KMS-11 (cell line): ENCODE measurements at regions not wholly inside any gene's neighbourhood (a gene's known extent, or its start where the extent isn't known, plus 50 kb on each side); places are given as distances from the start of the nearest gene placed in this dataset.

ENCODE experiments used
- H2AFZ ChIP-seq: fragments of 200-600 bp; sonication (generic); 2 replicates; pipeline ENCODE4 v1.6.1; 2016; ENCODE audit warnings: antibody characterized with exemption, mixed run types, low read depth
- H3K27ac ChIP-seq: fragments of 200-600 bp; sonication (generic); 2 replicates; pipeline ENCODE4 v1.6.1; 2016; ENCODE audit warnings: mild to moderate bottlenecking, mixed run types
- H3K27me3 ChIP-seq: fragments of 200-600 bp; sonication (generic); 2 replicates; pipeline ENCODE4 v1.6.1; 2017; ENCODE audit warnings: mild to moderate bottlenecking, low read depth, mixed run types, moderate library complexity; ENCODE audit not compliant: insufficient read depth
- H3K36me3 ChIP-seq: fragments of 200-600 bp; sonication (generic); 2 replicates; pipeline ENCODE4 v1.6.1; 2017; ENCODE audit warnings: mild to moderate bottlenecking, mixed run types; ENCODE audit not compliant: insufficient read depth
- H3K4me1 ChIP-seq: fragments of 200-600 bp; sonication (generic); 2 replicates; pipeline ENCODE4 v1.6.1; 2016; ENCODE audit warnings: mild to moderate bottlenecking, low read depth, mixed run types; ENCODE audit not compliant: poor library complexity, severe bottlenecking
- H3K4me2 ChIP-seq: fragments of 200-600 bp; sonication (generic); 2 replicates; pipeline ENCODE4 v1.7.0; 2016; ENCODE audit warnings: mild to moderate bottlenecking, mixed run types
- H3K4me3 ChIP-seq: fragments of 200-600 bp; sonication (generic); IDR thresholded peaks from 2 replicates; pipeline ENCODE4 v1.6.1; 2017; ENCODE audit warnings: low read depth, low read length, mixed read lengths; ENCODE audit not compliant: insufficient read depth
- H3K79me2 ChIP-seq: fragments of 200-600 bp; sonication (generic); 2 replicates; pipeline ENCODE4 v1.6.1; 2016; ENCODE audit warnings: low read depth, mixed run types; ENCODE audit not compliant: insufficient read depth
- H3K9ac ChIP-seq: fragments of 200-600 bp; sonication (generic); 2 replicates; pipeline ENCODE4 v1.6.1; 2016; ENCODE audit warnings: mild to moderate bottlenecking, mixed run types
- H4K20me1 ChIP-seq: fragments of 200-600 bp; sonication (generic); 2 replicates; pipeline ENCODE4 v1.6.1; 2016; ENCODE audit warnings: mild to moderate bottlenecking, mixed run types; ENCODE audit not compliant: insufficient read depth
- CTCF ChIP-seq: fragments of 200-600 bp; sonication (generic); conservative IDR thresholded peaks from 2 replicates; pipeline ENCODE4 v1.6.1; 2017; ENCODE audit warnings: low read depth, mild to moderate bottlenecking, antibody characterized with exemption, low read length, moderate library complexity, mixed read lengths

GRCh38 chr2:150090031-150090430 is 397.4 kb downstream of the RND3 start:
- Histone ChIP-seq H3K9ac (no peak overlapping the region), H3K79me2 (no peaks in the 10 kb centered on the region), H3K27me3 (no peaks in the 10 kb centered on the region), H4K20me1 (no peaks in the 10 kb centered on the region), H3K27ac (no peak overlapping the region), H3K4me3 (no peak overlapping the region), H3K4me1 (no peaks in the 10 kb centered on the region), H3K4me2 (no peak overlapping the region), H2AFZ (no peak overlapping the region), H3K36me3 (no peaks in the 10 kb centered on the region)
- TF ChIP-seq CTCF, result no peak

- H3K9ac ChIP-seq, result no peak overlapping the region
Observed at GRCh38 chr2:150088538-150088937, 398.9 kb downstream of the RND3 start.

GRCh38 chr2:150085478-150085877 is 402.0 kb downstream of the RND3 start:
- no peaks in the 10 kb centered on the region for H3K36me3 ChIP-seq
- no peaks in the 10 kb centered on the region for H3K79me2 ChIP-seq
- no peaks in the 10 kb centered on the region for H4K20me1 ChIP-seq
- no peak overlapping the region for H3K4me2 ChIP-seq
- no peaks in the 10 kb centered on the region for H3K4me1 ChIP-seq
- TF ChIP-seq CTCF, result no peak
- no peak overlapping the region for H3K9ac ChIP-seq
- no peak overlapping the region for H3K4me3 ChIP-seq
- H3K27me3 ChIP-seq, result no peaks in the 10 kb centered on the region
- H2AFZ ChIP-seq, result no peak overlapping the region
- no peak overlapping the region for H3K27ac ChIP-seq

More at GRCh38 chr2:150088538-150088937, 398.9 kb downstream of the RND3 start:
- H3K4me2 ChIP-seq, result no peak overlapping the region
- no peak overlapping the region for H2AFZ ChIP-seq
- no peaks in the 10 kb centered on the region for H3K79me2 ChIP-seq
- no peaks in the 10 kb centered on the region for H3K4me1 ChIP-seq
- no peak overlapping the region for H3K27ac ChIP-seq
- TF ChIP-seq CTCF, result no peak
- no peaks in the 10 kb centered on the region for H3K27me3 ChIP-seq
- H3K4me3 ChIP-seq, result no peak overlapping the region
- no peaks in the 10 kb centered on the region for H3K36me3 ChIP-seq
- no peaks in the 10 kb centered on the region for H4K20me1 ChIP-seq

- H3K4me1 ChIP-seq, result peaks cover 8% of the 10 kb centered on the region
- no peaks in the 10 kb centered on the region for H3K27me3 ChIP-seq
- no peak overlapping the region for H3K9ac ChIP-seq
- H3K4me3 ChIP-seq, result no peak overlapping the region
- no peak overlapping the region for H3K4me2 ChIP-seq
- no peak overlapping the region for H2AFZ ChIP-seq
- no peaks in the 10 kb centered on the region for H3K79me2 ChIP-seq
- no peaks in the 10 kb centered on the region for H3K36me3 ChIP-seq
- TF ChIP-seq CTCF, result no peak
- H4K20me1 ChIP-seq, result no peaks in the 10 kb centered on the region
- no peak overlapping the region for H3K27ac ChIP-seq
Observed at GRCh38 chr2:150081775-150082481, 405.5 kb downstream of the RND3 start.
